Thymus (tissue), 11 donors: ENCODE measurements at regions not wholly inside any gene's neighbourhood (a gene's known extent, or its start where the extent isn't known, plus 50 kb on each side); places are given as distances from the start of the nearest gene placed in this dataset.
"Not testable (repeated sequence)": the region's sequence is repeated elsewhere in the genome, so short reads cannot be mapped to it uniquely, and the experiment has no call there.

ENCODE experiments used
- DNase-seq, 9 donors: peaks; one replicate each; pipeline ENCODE4 v3.0.0-alpha.2; 2013; ENCODE audit warnings: low spot score in 9 of 9, low read depth in 6 of 9, missing footprints in 1 of 9
- H3K27ac ChIP-seq, 2 donors: one replicate each; pipeline ENCODE4 v1.5.1; 2013; ENCODE audit warnings: control low read depth in 1 of 2, low read depth in 1 of 2, low read length in 1 of 2, mild to moderate bottlenecking in 1 of 2, moderate library complexity in 1 of 2
- H3K27me3 ChIP-seq, 2 donors: one replicate each; pipeline ENCODE4 v1.5.1; 2013; ENCODE audit warnings: low read length in 1 of 2; ENCODE audit not compliant: control insufficient read depth in 2 of 2, insufficient read depth in 1 of 2
- H3K36me3 ChIP-seq, 2 donors: one replicate each; pipeline ENCODE4 v1.5.1; 2013; ENCODE audit warnings: low read length in 1 of 2, mild to moderate bottlenecking in 1 of 2, moderate library complexity in 1 of 2; ENCODE audit not compliant: control insufficient read depth in 2 of 2, insufficient read depth in 2 of 2
- H3K4me1 ChIP-seq, 2 donors: one replicate each; pipeline ENCODE4 v1.5.1; 2013; ENCODE audit warnings: low read length in 2 of 2; ENCODE audit not compliant: control insufficient read depth in 2 of 2, insufficient read depth in 2 of 2
- H3K4me3 ChIP-seq, 2 donors: one replicate each; pipeline ENCODE4 v1.5.1; 2013; ENCODE audit warnings: low read length in 2 of 2, control low read depth in 1 of 2, mild to moderate bottlenecking in 1 of 2
- H3K9me3 ChIP-seq, 2 donors: one replicate each; pipeline ENCODE4 v1.5.1; 2013; ENCODE audit warnings: low read length in 1 of 2, mild to moderate bottlenecking in 1 of 2; ENCODE audit not compliant: control insufficient read depth in 2 of 2, insufficient read depth in 1 of 2
- WGBS: extraction: QIAGEN DNeasy Blood & Tissue Kit; methylation state at CpG from one replicate; pipeline ENCODE4 v1.1.7; 2013; 5-methylcytosine and 5-hydroxymethylcytosine counted together
- donor health status: healthy.

GRCh38 chr21:20186186-20186585, 812.0 kb upstream of the NCAM2 start:
- no peaks in the 10 kb centered on the region for H3K27me3 ChIP-seq
- DNase-seq = no peak
- H3K4me1 ChIP-seq = no peaks in the 10 kb centered on the region
- H3K36me3 ChIP-seq = no peaks in the 10 kb centered on the region
- H3K4me3 ChIP-seq = no peak overlapping the region
- no peak overlapping the region for H3K27ac ChIP-seq
- 55% methylated on average over 3 of the region's 3 CpGs for WGBS
- H3K9me3 ChIP-seq = no peaks in the 10 kb centered on the region

DNA sequence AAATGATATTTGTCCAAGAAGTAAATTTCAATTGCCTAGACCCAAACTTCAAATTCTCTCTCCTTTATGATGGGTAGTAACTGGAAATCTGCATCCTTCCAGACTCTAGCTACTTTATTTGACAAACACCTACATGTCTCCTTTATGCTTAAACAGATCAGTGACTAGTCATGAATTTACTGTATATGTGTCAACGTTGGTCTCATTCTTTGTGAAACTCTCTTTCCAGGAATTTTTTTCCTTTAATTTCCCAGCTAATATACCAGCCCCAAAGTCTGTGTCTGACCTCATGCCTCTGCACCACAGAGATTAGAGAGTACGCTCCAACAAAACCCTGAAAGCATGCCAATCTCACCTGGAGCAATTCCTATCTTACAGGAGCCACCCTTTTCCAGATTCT, 811.2 kb upstream of the NCAM2 start:
- Histone ChIP-seq H3K36me3 (no peaks in the 10 kb centered on the region), H3K4me1 (no peaks in the 10 kb centered on the region), H3K27ac (no peak overlapping the region), H3K9me3 (no peaks in the 10 kb centered on the region), H3K4me3 (no peak overlapping the region), H3K27me3 (no peaks in the 10 kb centered on the region)
- WGBS = 92% methylated on average over 2 of the region's 2 CpGs
- no peak for DNase-seq

- WGBS = 94% methylated on average over 3 of the region's 4 CpGs
- not testable (repeated sequence) for H3K9me3 ChIP-seq, DNase-seq, H3K36me3 ChIP-seq, H3K4me1 ChIP-seq, H3K27ac ChIP-seq, H3K27me3 ChIP-seq, H3K4me3 ChIP-seq
Observed at GRCh38 chr21:20201323-20201722, 796.9 kb upstream of the NCAM2 start.

DNA sequence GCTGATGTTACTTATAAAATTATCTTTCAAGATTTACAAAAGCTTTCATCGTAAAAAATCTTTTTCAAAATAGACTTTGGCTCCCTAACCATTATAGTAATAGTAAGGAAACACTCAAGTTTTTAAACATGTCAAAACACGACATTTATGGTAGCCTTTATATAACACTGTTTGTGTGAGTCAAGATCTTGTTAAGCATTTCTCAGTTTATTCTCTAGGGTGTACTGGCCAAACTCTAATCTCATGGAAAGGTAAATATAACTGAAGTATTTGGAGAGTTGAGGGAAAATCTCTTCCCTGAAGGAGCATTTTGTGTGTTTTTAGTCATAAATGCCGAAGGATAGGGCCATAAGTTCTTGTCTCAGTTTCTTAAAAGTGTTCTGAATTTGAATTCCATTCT, 790.9 kb upstream of the NCAM2 start:
- H3K27ac ChIP-seq = no peak overlapping the region
- DNase-seq = no peak
- no peaks in the 10 kb centered on the region for H3K9me3 ChIP-seq
- H3K36me3 ChIP-seq = no peaks in the 10 kb centered on the region
- no peak overlapping the region for H3K4me3 ChIP-seq
- WGBS = 92% methylated on average over 3 of the region's 3 CpGs
- H3K4me1 ChIP-seq = no peaks in the 10 kb centered on the region
- H3K27me3 ChIP-seq = no peaks in the 10 kb centered on the region

GRCh38 chr21:20215959-20216358, 782.2 kb upstream of the NCAM2 start:
- H3K27ac ChIP-seq = no peak overlapping the region
- H3K36me3 ChIP-seq = no peaks in the 10 kb centered on the region
- 93% methylated on average over 6 of the region's 6 CpGs for WGBS
- H3K27me3 ChIP-seq = no peaks in the 10 kb centered on the region
- no peak for DNase-seq
- no peaks in the 10 kb centered on the region for H3K4me1 ChIP-seq
- H3K4me3 ChIP-seq = no peak overlapping the region
- H3K9me3 ChIP-seq = no peaks in the 10 kb centered on the region

- Histone ChIP-seq H3K27ac (no peak overlapping the region), H3K27me3 (no peaks in the 10 kb centered on the region), H3K4me3 (no peak overlapping the region), H3K9me3 (no peaks in the 10 kb centered on the region), H3K4me1 (no peaks in the 10 kb centered on the region), H3K36me3 (no peaks in the 10 kb centered on the region)
- no peak for DNase-seq
Observed at GRCh38 chr21:20220586-20220985, 777.6 kb upstream of the NCAM2 start.

DNA sequence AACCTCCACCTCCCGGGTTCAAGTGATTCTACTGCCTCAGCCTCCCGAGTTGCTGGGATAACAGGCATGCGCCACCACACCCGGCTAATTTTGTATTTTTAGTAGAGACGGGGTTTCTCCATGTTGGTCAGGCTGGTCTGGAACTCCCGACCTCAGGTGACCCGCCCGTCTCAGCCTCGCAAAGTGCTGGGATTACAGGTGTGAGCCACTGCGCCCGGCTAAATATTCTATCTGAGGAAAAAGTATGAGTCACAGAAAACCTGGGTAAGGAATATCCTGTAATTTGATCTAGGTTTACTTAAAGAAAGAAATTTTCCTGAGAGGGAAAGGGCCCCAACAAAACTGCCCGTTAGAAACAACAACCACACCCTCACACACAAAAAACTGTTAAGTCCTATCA, 776.2 kb upstream of the NCAM2 start:
- not testable (repeated sequence) for H3K9me3 ChIP-seq, H3K27ac ChIP-seq, DNase-seq, H3K36me3 ChIP-seq, H3K4me3 ChIP-seq, H3K4me1 ChIP-seq, H3K27me3 ChIP-seq
- 95% methylated on average over 12 of the region's 12 CpGs for WGBS

DNA sequence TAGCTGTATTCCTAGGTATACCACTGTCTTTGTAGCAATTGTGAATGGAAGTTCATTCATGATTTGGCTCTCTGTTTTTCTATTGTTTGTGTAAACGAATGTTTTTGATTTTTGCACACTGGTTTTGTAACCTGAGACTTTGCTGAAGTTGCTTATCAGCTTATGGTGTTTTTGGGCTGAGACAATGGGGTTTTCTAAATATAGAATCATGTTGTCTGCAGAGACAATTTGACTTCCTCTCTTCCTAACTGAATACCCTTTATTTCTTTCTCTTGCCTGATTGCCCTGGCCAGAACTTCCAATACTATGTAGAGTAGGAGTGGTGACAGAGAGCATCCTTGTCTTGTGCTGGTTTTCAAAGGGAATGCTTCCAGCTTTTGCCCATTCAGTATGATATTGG, 761.6 kb upstream of the NCAM2 start:
- H3K27me3 ChIP-seq, H3K4me3 ChIP-seq, H3K4me1 ChIP-seq, H3K9me3 ChIP-seq, H3K27ac ChIP-seq, DNase-seq, H3K36me3 ChIP-seq: not testable (repeated sequence)
- 48% methylated on average over 1 of the region's 1 CpG for WGBS

- WGBS = 89% methylated on average over 1 of the region's 1 CpG
- Histone ChIP-seq H3K27me3 (no peaks in the 10 kb centered on the region), H3K27ac (no peak overlapping the region), H3K4me1 (no peaks in the 10 kb centered on the region), H3K36me3 (no peaks in the 10 kb centered on the region), H3K4me3 (no peak overlapping the region), H3K9me3 (no peaks in the 10 kb centered on the region)
- DNase-seq = no peak
Observed at GRCh38 chr21:20249401-20249800, 748.8 kb upstream of the NCAM2 start.

GRCh38 chr21:20250337-20250736, 747.9 kb upstream of the NCAM2 start:
- no peak for DNase-seq
- H3K27ac ChIP-seq = no peak overlapping the region
- H3K4me1 ChIP-seq = no peaks in the 10 kb centered on the region
- H3K9me3 ChIP-seq = no peaks in the 10 kb centered on the region
- H3K4me3 ChIP-seq = no peak overlapping the region
- H3K27me3 ChIP-seq = no peaks in the 10 kb centered on the region
- H3K36me3 ChIP-seq = no peaks in the 10 kb centered on the region
- 42% methylated on average over 3 of the region's 3 CpGs for WGBS
